ENCODE measurements at regions not wholly inside any gene's neighbourhood (a gene's known extent, or its start where the extent isn't known, plus 50 kb on each side); places are given as distances from the start of the nearest gene placed in this dataset.
"Not testable (repeated sequence)": the region's sequence is repeated elsewhere in the genome, so short reads cannot be mapped to it uniquely, and the experiment has no call there.

- not testable (repeated sequence) for H3K4me3 ChIP-seq (replicated peaks; ENCODE audit: low read depth, low read length); DNase-seq (ENCODE audit: low read depth)
These were observed 5001.9 kb upstream of the OR11H1 start for GRCh38 chr22:10526079-10526478.

- not testable (repeated sequence) for H3K4me3 ChIP-seq (replicated peaks; ENCODE audit: low read depth, low read length); DNase-seq (ENCODE audit: low read depth)
These were observed 4996.9 kb upstream of the OR11H1 start for GRCh38 chr22:10531141-10531540.

GRCh38 chr22:10572531-10572930 lies 4955.5 kb upstream of the OR11H1 start:
- not testable (repeated sequence) for H3K4me3 ChIP-seq (replicated peaks; ENCODE audit: low read depth, low read length); DNase-seq (ENCODE audit: low read depth)

- not testable (repeated sequence) for DNase-seq (ENCODE audit: low read depth); H3K4me3 ChIP-seq (replicated peaks; ENCODE audit: low read depth, low read length)
These were observed 4926.9 kb upstream of the OR11H1 start for GRCh38 chr22:10601071-10601470.

GRCh38 chr22:10631961-10632360 lies 4896.0 kb upstream of the OR11H1 start:
- DNase-seq (ENCODE audit: low read depth); H3K4me3 ChIP-seq (replicated peaks; ENCODE audit: low read depth, low read length): not testable (repeated sequence)

- DNase-seq (ENCODE audit: low read depth); H3K4me3 ChIP-seq (replicated peaks; ENCODE audit: low read depth, low read length): not testable (repeated sequence)
These were observed 4892.7 kb upstream of the OR11H1 start for GRCh38 chr22:10635341-10635740.

GRCh38 chr22:10662818-10663217 lies 4865.2 kb upstream of the OR11H1 start:
- H3K4me3 ChIP-seq (replicated peaks; ENCODE audit: low read depth, low read length); DNase-seq (ENCODE audit: low read depth): not testable (repeated sequence)

- TF ChIP-seq CTCF (IDR thresholded peaks at IDR 0.05; ENCODE audit: low read length, missing control alignments) = peak; percentile 2
- not testable (repeated sequence) for DNase-seq (ENCODE audit: low read depth)
These were observed 4854.9 kb upstream of the OR11H1 start for GRCh38 chr22:10673065-10673464.

GRCh38 chr22:10678720-10679119 lies 4849.3 kb upstream of the OR11H1 start:
- not testable (repeated sequence) for H3K4me3 ChIP-seq (replicated peaks; ENCODE audit: low read depth, low read length); DNase-seq (ENCODE audit: low read depth)

More at GRCh38 chr22:10673065-10673464, 4854.9 kb upstream of the OR11H1 start:
- H3K4me3 ChIP-seq (replicated peaks; ENCODE audit: low read depth, low read length) = not testable (repeated sequence)

GRCh38 chr22:10685436-10685835 lies 4842.6 kb upstream of the OR11H1 start:
- DNase-seq (ENCODE audit: low read depth); H3K4me3 ChIP-seq (replicated peaks; ENCODE audit: low read depth, low read length): not testable (repeated sequence)

GRCh38 chr22:10687256-10687655 lies 4840.7 kb upstream of the OR11H1 start:
- not testable (repeated sequence) for H3K4me3 ChIP-seq (replicated peaks; ENCODE audit: low read depth, low read length); DNase-seq (ENCODE audit: low read depth)

GRCh38 chr22:10698836-10699235 lies 4829.2 kb upstream of the OR11H1 start:
- not testable (repeated sequence) for DNase-seq (ENCODE audit: low read depth); H3K4me3 ChIP-seq (replicated peaks; ENCODE audit: low read depth, low read length)

GRCh38 chr22:10699301-10700097 lies 4828.5 kb upstream of the OR11H1 start:
- not testable (repeated sequence) for DNase-seq (ENCODE audit: low read depth); H3K4me3 ChIP-seq (replicated peaks; ENCODE audit: low read depth, low read length)

- H3K4me3 ChIP-seq (replicated peaks; ENCODE audit: low read depth, low read length); DNase-seq (ENCODE audit: low read depth): not testable (repeated sequence)
These were observed 4819.8 kb upstream of the OR11H1 start for GRCh38 chr22:10708175-10708574.

- not testable (repeated sequence) for DNase-seq (ENCODE audit: low read depth); H3K4me3 ChIP-seq (replicated peaks; ENCODE audit: low read depth, low read length)
These were observed 4817.1 kb upstream of the OR11H1 start for GRCh38 chr22:10710923-10711322.

GRCh38 chr22:10722804-10723203 lies 4805.2 kb upstream of the OR11H1 start:
- DNase-seq (ENCODE audit: low read depth); H3K4me3 ChIP-seq (replicated peaks; ENCODE audit: low read depth, low read length): not testable (repeated sequence)

- DNase-seq (ENCODE audit: low read depth); H3K4me3 ChIP-seq (replicated peaks; ENCODE audit: low read depth, low read length): not testable (repeated sequence)
These were observed 4804.0 kb upstream of the OR11H1 start for GRCh38 chr22:10723966-10724365.
